ENCODE measurements at regions not wholly inside any gene's neighbourhood (a gene's known extent, or its start where the extent isn't known, plus 50 kb on each side); places are given as distances from the start of the nearest gene placed in this dataset.
A peak's percentile ranks its signal among the peaks of the same experiment; 100 is the strongest.

- H3K4me3 Mint-ChIP-seq (ENCODE audit: unreplicated experiment) = no peak overlapping the region
- H3K27me3 Mint-ChIP-seq (ENCODE audit: unreplicated experiment) = no peaks in the 10 kb centered on the region
- peaks cover 10% of the 10 kb centered on the region for H3K36me3 Mint-ChIP-seq (ENCODE audit: low read depth, unreplicated experiment)
- peaks cover 9% of the 10 kb centered on the region for H3K9me3 Mint-ChIP-seq (ENCODE audit: unreplicated experiment)
- no peak for TF ChIP-seq CTCF (IDR thresholded peaks at IDR 0.05; ENCODE audit: unreplicated experiment)
- no peak overlapping the region for H3K27ac Mint-ChIP-seq (ENCODE audit: unreplicated experiment)
- no peak for DNase-seq (ENCODE audit: low spot score)
- H3K4me1 Mint-ChIP-seq (ENCODE audit: unreplicated experiment) = no peaks in the 10 kb centered on the region
These were observed 63.6 kb upstream of the JAK2 start for GRCh38 chr9:4921449-4921848.

- H3K4me3 Mint-ChIP-seq (ENCODE audit: unreplicated experiment) = no peak overlapping the region
- no peak for DNase-seq (ENCODE audit: low spot score)
- TF ChIP-seq CTCF (IDR thresholded peaks at IDR 0.05; ENCODE audit: unreplicated experiment) = no peak
- no peak overlapping the region for H3K27ac Mint-ChIP-seq (ENCODE audit: unreplicated experiment)
- peaks cover 2% of the 10 kb centered on the region for H3K27me3 Mint-ChIP-seq (ENCODE audit: unreplicated experiment)
- no peaks in the 10 kb centered on the region for H3K4me1 Mint-ChIP-seq (ENCODE audit: unreplicated experiment)
- H3K36me3 Mint-ChIP-seq (ENCODE audit: low read depth, unreplicated experiment) = peaks cover 10% of the 10 kb centered on the region
- peaks cover 9% of the 10 kb centered on the region for H3K9me3 Mint-ChIP-seq (ENCODE audit: unreplicated experiment)
These were observed 63.0 kb upstream of the JAK2 start for GRCh38 chr9:4922101-4922500.

- no peak for TF ChIP-seq CTCF (IDR thresholded peaks at IDR 0.05; ENCODE audit: unreplicated experiment)
- peaks cover 9% of the 10 kb centered on the region for H3K9me3 Mint-ChIP-seq (ENCODE audit: unreplicated experiment)
- H3K4me3 Mint-ChIP-seq (ENCODE audit: unreplicated experiment) = no peak overlapping the region
- peaks cover 2% of the 10 kb centered on the region for H3K27me3 Mint-ChIP-seq (ENCODE audit: unreplicated experiment)
- no peak overlapping the region for H3K27ac Mint-ChIP-seq (ENCODE audit: unreplicated experiment)
- DNase-seq (ENCODE audit: low spot score) = no peak
- H3K36me3 Mint-ChIP-seq (ENCODE audit: low read depth, unreplicated experiment) = peaks cover 10% of the 10 kb centered on the region
- H3K4me1 Mint-ChIP-seq (ENCODE audit: unreplicated experiment) = no peaks in the 10 kb centered on the region
These were observed 62.3 kb upstream of the JAK2 start for GRCh38 chr9:4922730-4923129.

- H3K9me3 Mint-ChIP-seq (ENCODE audit: unreplicated experiment) = peaks cover 9% of the 10 kb centered on the region
- peaks cover 2% of the 10 kb centered on the region for H3K27me3 Mint-ChIP-seq (ENCODE audit: unreplicated experiment)
- no peak for DNase-seq (ENCODE audit: low spot score)
- H3K4me1 Mint-ChIP-seq (ENCODE audit: unreplicated experiment) = no peaks in the 10 kb centered on the region
- no peak for TF ChIP-seq CTCF (IDR thresholded peaks at IDR 0.05; ENCODE audit: unreplicated experiment)
- H3K27ac Mint-ChIP-seq (ENCODE audit: unreplicated experiment) = no peak overlapping the region
- H3K36me3 Mint-ChIP-seq (ENCODE audit: low read depth, unreplicated experiment) = peaks cover 10% of the 10 kb centered on the region
- no peak overlapping the region for H3K4me3 Mint-ChIP-seq (ENCODE audit: unreplicated experiment)
These were observed 61.9 kb upstream of the JAK2 start for GRCh38 chr9:4923141-4923540.

GRCh38 chr9:4923580-4924544 is 61.2 kb upstream of the JAK2 start:
- Mint-ChIP-seq H3K4me1 (ENCODE audit: unreplicated experiment) (no peaks in the 10 kb centered on the region), H3K27me3 (ENCODE audit: unreplicated experiment) (peaks cover 2% of the 10 kb centered on the region), H3K9me3 (ENCODE audit: unreplicated experiment) (peaks cover 9% of the 10 kb centered on the region), H3K27ac (ENCODE audit: unreplicated experiment) (no peak overlapping the region), H3K4me3 (ENCODE audit: unreplicated experiment) (no peak overlapping the region), H3K36me3 (ENCODE audit: low read depth, unreplicated experiment) (peaks cover 10% of the 10 kb centered on the region)
- TF ChIP-seq CTCF (IDR thresholded peaks at IDR 0.05; ENCODE audit: unreplicated experiment) = peak; percentile 19
- no peak for DNase-seq (ENCODE audit: low spot score)
